Neuronal stem cell (in vitro differentiated cells): ENCODE measurements at regions not wholly inside any gene's neighbourhood (a gene's known extent, or its start where the extent isn't known, plus 50 kb on each side); places are given as distances from the start of the nearest gene placed in this dataset.
A peak's percentile ranks its signal among the peaks of the same experiment; 100 is the strongest.

Experiments used
- DNase-seq: peaks from one replicate; pipeline ENCODE4 v3.0.0-alpha.2; 2013; ENCODE audit warnings: low spot score
- H2AFZ ChIP-seq: one replicate; pipeline ENCODE4 v1.6.1; 2013; ENCODE audit warnings: mild to moderate bottlenecking, low read length, inconsistent platforms
- H2AK5ac ChIP-seq: 2 replicates; pipeline ENCODE4 v1.6.1; 2013; ENCODE audit warnings: low read depth, mild to moderate bottlenecking, inconsistent platforms, low read length, moderate library complexity, mixed read lengths
- H2BK120ac ChIP-seq: 2 replicates; pipeline ENCODE4 v1.6.1; 2013; ENCODE audit warnings: low read depth, mild to moderate bottlenecking, inconsistent platforms, low read length, moderate library complexity, mixed read lengths
- H2BK12ac ChIP-seq: one replicate; pipeline ENCODE4 v1.6.1; 2013; ENCODE audit warnings: low read length, inconsistent platforms
- H2BK15ac ChIP-seq: 2 replicates; pipeline ENCODE4 v1.6.1; 2013; ENCODE audit warnings: mild to moderate bottlenecking, low read length, inconsistent platforms, mixed read lengths
- H2BK5ac ChIP-seq: one replicate; pipeline ENCODE4 v1.6.1; 2013; ENCODE audit warnings: inconsistent platforms, mild to moderate bottlenecking, low read length, moderate library complexity
- H3K14ac ChIP-seq: one replicate; pipeline ENCODE4 v1.6.1; 2013; ENCODE audit warnings: low read length, inconsistent platforms
- H3K18ac ChIP-seq: 2 replicates; pipeline ENCODE4 v1.6.1; 2013; ENCODE audit warnings: low read length, inconsistent platforms
- H3K23ac ChIP-seq: 2 replicates; pipeline ENCODE4 v1.6.1; 2013; ENCODE audit warnings: low read depth, mild to moderate bottlenecking, mixed read lengths, low read length, inconsistent platforms; ENCODE audit not compliant: poor library complexity
- H3K27ac ChIP-seq: replicated peaks from 3 replicates; pipeline ENCODE4 v1.5.1; 2013; ENCODE audit warnings: low read length, inconsistent platforms
- H3K27me3 ChIP-seq, 3 experiments: 2 replicates each; pipeline ENCODE4 v1.6.1; 2013; ENCODE audit warnings: low read length in 3 of 3, mild to moderate bottlenecking in 2 of 3, inconsistent platforms in 1 of 3, low read depth in 1 of 3, mixed read lengths in 1 of 3, moderate library complexity in 1 of 3; ENCODE audit not compliant: control insufficient read depth in 3 of 3, insufficient read depth in 3 of 3
- H3K36me3 ChIP-seq, 2 donors: replicated peaks in 1 of 2; 2 replicates each; pipeline ENCODE4 v1.6.1; 2013; ENCODE audit warnings: low read length in 2 of 2; ENCODE audit not compliant: control insufficient read depth in 2 of 2, insufficient read depth in 2 of 2
- H3K4ac ChIP-seq: 2 replicates; pipeline ENCODE4 v1.6.1; 2013; ENCODE audit warnings: inconsistent platforms, mild to moderate bottlenecking, low read length, moderate library complexity
- H3K4me1 ChIP-seq, 2 donors: 1 replicate in 1 of 2; 2 replicates in 1 of 2; pipeline ENCODE4 v1.6.1; 2013; ENCODE audit warnings: low read length in 2 of 2, low read depth in 1 of 2; ENCODE audit not compliant: control insufficient read depth in 2 of 2, insufficient read depth in 1 of 2
- H3K4me2 ChIP-seq: one replicate; pipeline ENCODE4 v1.6.1; 2013; ENCODE audit warnings: mild to moderate bottlenecking, low read length, inconsistent platforms; ENCODE audit not compliant: insufficient read depth, poor library complexity, severe bottlenecking
- H3K4me3 ChIP-seq, 2 donors: 2 replicates each; pipeline ENCODE4 v1.5.1; 2013; ENCODE audit warnings: low read length in 2 of 2, mild to moderate bottlenecking in 2 of 2, inconsistent platforms in 1 of 2, moderate library complexity in 1 of 2
- H3K79me1 ChIP-seq: one replicate; pipeline ENCODE4 v1.6.1; 2013; ENCODE audit warnings: low read depth, mild to moderate bottlenecking, inconsistent platforms, low read length, moderate library complexity
- H3K9ac ChIP-seq: one replicate; pipeline ENCODE4 v1.6.1; 2013; ENCODE audit warnings: mild to moderate bottlenecking, low read depth, low read length, inconsistent platforms; ENCODE audit not compliant: poor library complexity
- H3K9me3 ChIP-seq, 2 donors: replicated peaks in 1 of 2; 2 replicates each; pipeline versions ENCODE3 to v1.6.1; 2013; ENCODE audit warnings: low read length in 2 of 2, mild to moderate bottlenecking in 2 of 2, inconsistent platforms in 1 of 2, low read depth in 1 of 2, mixed read lengths in 1 of 2, moderate library complexity in 1 of 2; ENCODE audit not compliant: control insufficient read depth in 2 of 2, insufficient read depth in 1 of 2
- H4K8ac ChIP-seq: one replicate; pipeline ENCODE4 v1.6.1; 2013; ENCODE audit warnings: low read depth, mild to moderate bottlenecking, inconsistent platforms, low read length, moderate library complexity
- H4K91ac ChIP-seq: one replicate; pipeline ENCODE4 v1.6.1; 2013; ENCODE audit warnings: low read length, low read depth, mild to moderate bottlenecking, inconsistent platforms; ENCODE audit not compliant: poor library complexity
- WGBS, 2 donors: extraction: QIAGEN DNeasy Blood & Tissue Kit; methylation state at CpG; one replicate each; pipeline ENCODE4 v1.1.7; 2013; ENCODE audit warnings: missing lambda C conversion rate in 2 of 2, mixed read lengths in 1 of 2; ENCODE audit not compliant: insufficient read length in 2 of 2, insufficient replicate concordance in 1 of 2; ENCODE audit errors: extremely low coverage in 2 of 2; 5-methylcytosine and 5-hydroxymethylcytosine counted together

DNA sequence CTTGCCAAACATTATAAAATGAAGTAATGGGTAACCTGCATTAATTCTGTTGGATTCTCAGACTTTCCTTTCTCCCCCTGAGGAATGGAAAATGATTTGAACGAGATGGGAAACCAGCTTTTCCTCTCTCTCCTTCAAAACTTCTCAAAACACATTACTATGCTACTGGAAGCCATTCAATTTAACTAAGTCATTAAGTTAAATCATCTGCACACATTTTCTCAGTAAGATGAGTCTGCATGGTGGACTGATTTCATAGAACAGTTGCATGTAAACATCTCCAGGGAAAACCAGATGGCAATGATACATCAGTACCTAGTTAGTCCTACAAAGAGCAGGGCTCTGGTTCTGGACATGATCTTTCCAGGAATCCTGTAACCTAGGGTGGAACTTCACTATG lies 59.9 kb downstream of the BMP4 start:
- Histone ChIP-seq H3K4me2 (no peak overlapping the region), H2BK120ac (no peak overlapping the region), H3K27me3 (no peaks in the 10 kb centered on the region), H2BK15ac (no peak overlapping the region), H3K79me1 (no peaks in the 10 kb centered on the region), H2BK12ac (no peak overlapping the region), H3K9ac (no peak overlapping the region), H2AK5ac (no peak overlapping the region), H3K36me3 (no peaks in the 10 kb centered on the region), H3K18ac (no peak overlapping the region), H3K4me3 (no peak overlapping the region), H4K91ac (no peak overlapping the region), H3K4ac (no peak overlapping the region), H3K23ac (no peak overlapping the region), H2AFZ (no peak overlapping the region), H4K8ac (no peak overlapping the region), H3K9me3 (no peaks in the 10 kb centered on the region), H2BK5ac (no peak overlapping the region), H3K27ac (no peak overlapping the region), H3K14ac (no peak overlapping the region), H3K4me1 (peaks cover 0 to 4% of the 10 kb centered on the region in 2 donors)
- DNase-seq = no peak
- no CpG with 5 or more reads among the region's 1 CpG for WGBS, 2 donors

DNA sequence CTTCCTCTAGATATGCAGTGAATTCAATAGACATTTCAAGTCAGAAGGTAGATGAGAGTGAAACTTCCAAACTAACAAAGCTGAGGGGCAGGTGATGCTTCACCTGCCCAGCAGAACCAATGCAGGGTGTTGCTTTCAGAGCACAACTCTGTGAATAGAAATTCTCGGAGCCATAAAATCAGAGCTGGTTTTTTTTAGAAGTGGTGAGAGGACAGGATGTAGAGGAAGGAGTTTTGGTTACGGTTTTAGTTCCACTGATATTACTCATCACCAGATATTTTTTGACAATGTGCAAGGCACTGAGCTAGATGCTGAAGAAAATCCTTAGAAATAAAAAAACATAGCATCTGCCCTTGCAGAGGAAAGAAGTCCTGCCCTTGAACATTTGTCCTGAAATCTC lies 62.2 kb downstream of the BMP4 start:
- H3K27ac ChIP-seq = no peak overlapping the region
- no peak overlapping the region for H2BK12ac ChIP-seq
- H3K4me2 ChIP-seq = no peak overlapping the region
- no peak overlapping the region for H3K4ac ChIP-seq
- DNase-seq = no peak
- H3K23ac ChIP-seq = no peak overlapping the region
- no peak overlapping the region for H2AFZ ChIP-seq
- H3K4me1 ChIP-seq = peaks cover 0 to 8% of the 10 kb centered on the region in 2 donors
- H3K4me3 ChIP-seq = no peak overlapping the region
- H3K36me3 ChIP-seq = no peaks in the 10 kb centered on the region
- H2BK15ac ChIP-seq = no peak overlapping the region
- H3K9ac ChIP-seq = no peak overlapping the region
- H3K18ac ChIP-seq = no peak overlapping the region
- no peak overlapping the region for H4K91ac ChIP-seq
- H2AK5ac ChIP-seq = no peak overlapping the region
- H2BK5ac ChIP-seq = no peak overlapping the region
- no peak overlapping the region for H4K8ac ChIP-seq
- no peaks in the 10 kb centered on the region for H3K79me1 ChIP-seq
- H2BK120ac ChIP-seq = no peak overlapping the region
- H3K9me3 ChIP-seq = no peaks in the 10 kb centered on the region
- H3K27me3 ChIP-seq = no peaks in the 10 kb centered on the region
- no CpG with 5 or more reads among the region's 2 CpGs for WGBS, 2 donors
- H3K14ac ChIP-seq = no peak overlapping the region

DNA sequence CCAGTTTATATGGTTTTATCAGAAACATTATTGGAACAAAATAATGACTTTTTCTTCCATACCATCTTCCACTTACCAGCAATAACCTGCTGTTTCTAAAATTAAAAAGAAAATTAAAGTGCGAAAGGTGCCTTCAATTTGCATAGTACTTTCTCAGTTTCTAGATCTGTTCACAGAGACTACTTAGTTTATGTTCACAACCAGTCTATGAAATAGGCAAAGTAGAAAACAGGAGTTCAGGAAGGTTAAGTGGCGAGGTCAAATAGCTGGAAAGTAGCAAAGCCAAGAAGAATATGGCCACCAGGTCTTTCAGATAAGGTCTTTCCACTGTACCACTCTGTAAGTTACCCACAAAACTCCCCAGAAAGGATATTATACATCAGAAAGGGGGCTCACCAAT lies 63.3 kb downstream of the BMP4 start:
- WGBS, 2 donors = no CpG with 5 or more reads among the region's 2 CpGs
- H3K18ac ChIP-seq = no peak overlapping the region
- peaks cover 0 to 8% of the 10 kb centered on the region in 2 donors for H3K4me1 ChIP-seq
- H4K91ac ChIP-seq = no peak overlapping the region
- no peak overlapping the region for H2BK5ac ChIP-seq
- no peaks in the 10 kb centered on the region for H3K79me1 ChIP-seq
- H3K9ac ChIP-seq = no peak overlapping the region
- H3K23ac ChIP-seq = no peak overlapping the region
- no peak overlapping the region for H3K27ac ChIP-seq
- H3K9me3 ChIP-seq = no peaks in the 10 kb centered on the region
- no peak for DNase-seq
- H2AK5ac ChIP-seq = no peak overlapping the region
- no peak overlapping the region for H2BK12ac ChIP-seq
- no peak overlapping the region for H3K4me2 ChIP-seq
- no peak overlapping the region for H3K4me3 ChIP-seq
- no peaks in the 10 kb centered on the region for H3K36me3 ChIP-seq
- H3K14ac ChIP-seq = no peak overlapping the region
- H2AFZ ChIP-seq = no peak overlapping the region
- no peak overlapping the region for H3K4ac ChIP-seq
- H2BK120ac ChIP-seq = no peak overlapping the region
- no peak overlapping the region for H4K8ac ChIP-seq
- H3K27me3 ChIP-seq = no peaks in the 10 kb centered on the region
- no peak overlapping the region for H2BK15ac ChIP-seq

DNA sequence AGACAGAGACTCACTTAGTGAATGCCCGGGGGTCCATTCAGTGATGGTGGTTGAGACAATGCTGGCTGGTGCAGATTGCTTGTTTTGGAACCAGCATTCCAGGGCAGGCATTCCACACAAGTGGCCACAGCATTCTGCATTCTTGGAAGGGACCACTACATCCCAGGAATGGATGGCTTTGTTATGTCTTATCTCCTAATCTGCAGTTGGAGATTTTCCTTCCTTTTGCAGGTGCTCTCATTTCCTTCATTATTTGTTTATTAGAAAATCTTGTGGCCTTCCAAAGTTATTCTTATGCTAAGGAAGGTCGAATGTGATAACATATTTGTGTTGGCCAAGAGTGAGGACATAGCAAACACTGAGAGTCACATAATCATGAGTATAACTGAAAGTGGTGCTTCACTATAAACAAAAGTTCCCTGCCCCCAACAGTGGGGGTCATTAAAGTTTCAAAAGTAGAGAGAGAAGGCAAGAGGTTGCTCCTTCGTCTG lies 66.0 kb downstream of the BMP4 start:
- no peak overlapping the region for H3K23ac ChIP-seq
- H2BK120ac ChIP-seq = no peak overlapping the region
- peaks cover 0 to 8% of the 10 kb centered on the region in 2 donors for H3K4me1 ChIP-seq
- no peaks in the 10 kb centered on the region for H3K27me3 ChIP-seq
- no peak overlapping the region for H4K8ac ChIP-seq
- H3K9ac ChIP-seq = no peak overlapping the region
- H3K18ac ChIP-seq = no peak overlapping the region
- H2BK15ac ChIP-seq = no peak overlapping the region
- no peaks in the 10 kb centered on the region for H3K9me3 ChIP-seq
- no peak overlapping the region for H3K4ac ChIP-seq
- no peak overlapping the region for H3K27ac ChIP-seq
- DNase-seq = peak; percentile 9
- no peak overlapping the region for H4K91ac ChIP-seq
- H3K36me3 ChIP-seq = no peaks in the 10 kb centered on the region
- no peak overlapping the region for H3K14ac ChIP-seq
- H3K4me3 ChIP-seq = no peak overlapping the region
- no peak overlapping the region for H2BK5ac ChIP-seq
- WGBS, 2 donors = no CpG with 5 or more reads among the region's 3 CpGs
- H2AK5ac ChIP-seq = no peak overlapping the region
- H2AFZ ChIP-seq = no peak overlapping the region
- no peaks in the 10 kb centered on the region for H3K79me1 ChIP-seq
- no peak overlapping the region for H2BK12ac ChIP-seq
- no peak overlapping the region for H3K4me2 ChIP-seq
